SK-N-SH (cell line): ENCODE measurements at regions not wholly inside any gene's neighbourhood (a gene's known extent, or its start where the extent isn't known, plus 50 kb on each side); places are given as distances from the start of the nearest gene placed in this dataset.

ENCODE experiments used
- CTCF ChIA-PET: fragments of 300-600, 350-600 bp; formaldehyde crosslinking; extraction: SDS; loops from one replicate; lab custom pipeline; 2021; lab: Yijun Ruan, JAX
- POLR2A ChIA-PET: fragments of 350-600 bp; sonication (Branson Sonifier 250); formaldehyde crosslinking; extraction: SDS; loops from one replicate; lab custom pipeline; 2020; ENCODE audit warnings: antibody characterized with exemption, inconsistent platforms; lab: Yijun Ruan, JAX
- DNase-seq: peaks from one replicate; pipeline ENCODE4 v3.0.0; 2012
- H2AFZ ChIP-seq: fragments of 200-600 bp; sonication (generic); 2 replicates; pipeline ENCODE4 v1.8.1; 2016; ENCODE audit warnings: antibody characterized with exemption, mild to moderate bottlenecking, low read depth
- H3F3A ChIP-seq: fragments of 200-600 bp; sonication (generic); replicated peaks from 2 replicates; pipeline ENCODE3; 2016; ENCODE audit warnings: antibody characterized with exemption, mild to moderate bottlenecking; ENCODE audit not compliant: insufficient read depth
- H3K27ac ChIP-seq, 2 experiments: fragments of 200-500 bp in 1 of 2; fragments of 200-600 bp in 1 of 2; sonication (Bioruptor generic) in 1 of 2; sonication (generic), shearing (Covaris generic) in 1 of 2; 2 replicates each; pipeline versions ENCODE4 v1.5.1 to v1.6.1; 2014 to 2016; ENCODE audit warnings: low read depth in 2 of 2, inconsistent platforms in 1 of 2, low read length in 1 of 2, mild to moderate bottlenecking in 1 of 2, mixed read lengths in 1 of 2
- H3K27me3 ChIP-seq: fragments of 200-600 bp; sonication (generic), shearing (Covaris generic); 2 replicates; pipeline ENCODE4 v1.6.1; 2016; ENCODE audit warnings: mixed run types; ENCODE audit not compliant: insufficient read depth
- H3K36me3 ChIP-seq, 2 experiments: fragments of 200-500 bp in 1 of 2; fragments of 200-600 bp in 1 of 2; sonication (Bioruptor generic) in 1 of 2; sonication (generic) in 1 of 2; replicated peaks in 1 of 2; 2 replicates each; pipeline versions ENCODE3 to v1.5.1; 2014 to 2016; ENCODE audit warnings: low read length in 1 of 2, mild to moderate bottlenecking in 1 of 2; ENCODE audit not compliant: insufficient read depth in 2 of 2, control insufficient read depth in 1 of 2
- H3K4me1 ChIP-seq, 2 experiments: fragments of 200-500 bp in 1 of 2; fragments of 200-600 bp in 1 of 2; sonication (Bioruptor generic) in 1 of 2; sonication (generic), shearing (Covaris generic) in 1 of 2; 2 replicates each; pipeline versions ENCODE4 v1.5.1 to v1.6.1; 2014 to 2016; ENCODE audit warnings: low read depth in 1 of 2, low read length in 1 of 2, mixed run types in 1 of 2; ENCODE audit not compliant: insufficient read depth in 2 of 2, control insufficient read depth in 1 of 2
- H3K4me2 ChIP-seq: fragments of 200-600 bp; sonication (generic), shearing (Covaris generic); 2 replicates; pipeline ENCODE4 v1.6.1; 2017; ENCODE audit warnings: mixed run types
- H3K4me3 ChIP-seq, 2 experiments: fragments of 200-500 bp in 1 of 2; fragments of 200-600 bp in 1 of 2; sonication (Bioruptor generic) in 1 of 2; sonication (generic), shearing (Covaris generic) in 1 of 2; 2 replicates each; pipeline versions ENCODE4 v1.5.1 to v1.8.1; 2014 to 2016; ENCODE audit warnings: low read depth in 2 of 2, inconsistent platforms in 1 of 2, low read length in 1 of 2, mild to moderate bottlenecking in 1 of 2, mixed read lengths in 1 of 2, moderate library complexity in 1 of 2
- H3K79me2 ChIP-seq: fragments of 200-600 bp; sonication (generic); 2 replicates; pipeline ENCODE4 v1.8.1; 2017; ENCODE audit warnings: mild to moderate bottlenecking; ENCODE audit not compliant: insufficient read depth
- H3K9ac ChIP-seq: fragments of 200-600 bp; sonication (generic); 2 replicates; pipeline ENCODE4 v1.6.1; 2017; ENCODE audit warnings: mixed run types
- H3K9me2 ChIP-seq: fragments of 200-600 bp; sonication (generic); 2 replicates; pipeline ENCODE4 v1.6.1; 2017; ENCODE audit warnings: mixed run types
- H3K9me3 ChIP-seq: fragments of 200-600 bp; sonication (generic); 2 replicates; pipeline ENCODE4 v1.6.1; 2017; ENCODE audit warnings: mixed run types, mild to moderate bottlenecking, moderate library complexity
- H4K20me1 ChIP-seq: fragments of 200-600 bp; sonication (generic); 2 replicates; pipeline ENCODE4 v1.6.1; 2017; ENCODE audit warnings: mild to moderate bottlenecking, mixed run types; ENCODE audit not compliant: insufficient read depth
- ELF1 ChIP-seq: IDR thresholded peaks from 2 replicates; pipeline ENCODE4 v1.4.0; 2012
- EP300 ChIP-seq, 2 experiments: IDR thresholded peaks; 2 replicates each; pipeline versions ENCODE4 v1.4.0 to v1.6.1; 2012; ENCODE audit warnings: borderline replicate concordance in 1 of 2, low read depth in 1 of 2, low read length in 1 of 2
- FOXJ3 ChIP-seq: sonication (generic); formaldehyde crosslinking; IDR thresholded peaks from 2 replicates; pipeline ENCODE4 v1.5.1; 2020; ENCODE audit warnings: mild to moderate bottlenecking, missing genetic modification reagents
- GABPA ChIP-seq: IDR thresholded peaks from 2 replicates; pipeline ENCODE4 v1.4.0; 2012; ENCODE audit warnings: low read depth, mild to moderate bottlenecking
- JUND ChIP-seq: IDR thresholded peaks from 2 replicates; pipeline ENCODE4 v1.4.0; 2012
- NFIC ChIP-seq: IDR thresholded peaks from 2 replicates; pipeline ENCODE4 v1.4.0; 2012; ENCODE audit warnings: borderline replicate concordance
- NRF1 ChIP-seq: IDR thresholded peaks from 2 replicates; pipeline ENCODE4 v1.6.1; 2012; ENCODE audit warnings: low read depth, mild to moderate bottlenecking, low read length
- POLR2AphosphoS5 ChIP-seq: IDR thresholded peaks from 2 replicates; pipeline ENCODE4 v1.6.1; 2012; ENCODE audit warnings: low read depth, low read length
- RFX5 ChIP-seq: IDR thresholded peaks from 2 replicates; pipeline ENCODE4 v1.6.1; 2012; ENCODE audit warnings: mild to moderate bottlenecking, improper control_type of control experiment, low read length
- SMC3 ChIP-seq: IDR thresholded peaks from 2 replicates; pipeline ENCODE4 v1.6.1; 2012; ENCODE audit warnings: low read depth, low read length, improper control_type of control experiment
- TCF12 ChIP-seq: IDR thresholded peaks from 2 replicates; pipeline ENCODE4 v1.4.0; 2012
- TEAD4 ChIP-seq: IDR thresholded peaks from 2 replicates; pipeline ENCODE4 v1.4.0; 2012; ENCODE audit warnings: mild to moderate bottlenecking, borderline replicate concordance; ENCODE audit not compliant: insufficient read depth
- USF1 ChIP-seq: IDR thresholded peaks from 2 replicates; pipeline ENCODE4 v1.4.0; 2012; ENCODE audit warnings: low read depth, borderline replicate concordance
- USF2 ChIP-seq: fragments of 150-350 bp; IDR thresholded peaks from 2 replicates; pipeline ENCODE4 v1.6.1; 2017; ENCODE audit warnings: antibody characterized with exemption, low read length, low read depth, borderline replicate concordance
- WGBS: methylation state at CpG from one replicate; pipeline ENCODE4 v1.1.6; 2017; ENCODE audit warnings: low lambda C conversion rate; 5-methylcytosine and 5-hydroxymethylcytosine counted together
- TF ChIP-seq, protein P1 (sequence below): IDR thresholded peaks from 2 replicates; pipeline ENCODE4 v1.6.1; 2012; ENCODE audit warnings: mild to moderate bottlenecking, low read depth, low read length, moderate library complexity

- Histone ChIP-seq H3K4me1 (no peaks in the 10 kb centered on the region; a peak in 2 of 4 replicates), H3K9me2 (no peaks in the 10 kb centered on the region), H3F3A (peaks cover 12% of the 10 kb centered on the region), H3K4me3 (no peak overlapping the region), H3K4me2 (no peak overlapping the region), H3K9me3 (no peaks in the 10 kb centered on the region), H3K9ac (no peak overlapping the region), H3K36me3 (no peaks in the 10 kb centered on the region), H2AFZ (peak overlapping the region; percentile 24; the same call in 1 of the 2 replicates), H4K20me1 (no peaks in the 10 kb centered on the region), H3K27ac (peak overlapping the region in 1 of 2 experiments; percentile 56; a peak in 2 of 4 replicates), H3K79me2 (no peaks in the 10 kb centered on the region), H3K27me3 (no peaks in the 10 kb centered on the region)
- 71% methylated on average over 8 of the region's 8 CpGs for WGBS
- ChIA-PET CTCF (no interaction called here), POLR2A (no interaction called here)
- no peak for DNase-seq
- TF ChIP-seq USF2: no peak
- no peak for TF ChIP-seq FOXJ3
- TF ChIP-seq SMC3: no peak
- peak; percentile 26; the same call in 1 of the 2 replicates for TF ChIP-seq TCF12
- no peak for TF ChIP-seq NRF1
- no peak for TF ChIP-seq GABPA
These were observed 110.2 kb downstream of the KLF5 start for GRCh38 chr13:73168953-73169401.

- no peaks in the 10 kb centered on the region for H3K9me2 ChIP-seq
- 81% methylated on average over 1 of the region's 1 CpG for WGBS
- H3K9me3 ChIP-seq: no peaks in the 10 kb centered on the region
- no peak for DNase-seq
- H3K4me3 ChIP-seq: no peak overlapping the region
- H3K79me2 ChIP-seq: no peaks in the 10 kb centered on the region
- no peaks in the 10 kb centered on the region for H4K20me1 ChIP-seq
- CTCF ChIA-PET: no interaction called here
- POLR2A ChIA-PET: no interaction called here
- no peak overlapping the region; the same call in 1 of the 2 replicates for H3K9ac ChIP-seq
- H3K4me2 ChIP-seq: no peak overlapping the region
- H3F3A ChIP-seq: peaks cover 12% of the 10 kb centered on the region
- TF ChIP-seq EP300 (IDR thresholded peaks at IDR 0.05; ENCODE audit: borderline replicate concordance in 1 of 2, low read depth in 1 of 2, low read length in 1 of 2) (no peak), GABPA (no peak)
- H3K27ac ChIP-seq: peak overlapping the region in 1 of 2 experiments; percentile 56; a peak in 2 of 4 replicates
- H3K36me3 ChIP-seq: no peaks in the 10 kb centered on the region
- peak overlapping the region; percentile 24; the same call in 1 of the 2 replicates for H2AFZ ChIP-seq
- H3K27me3 ChIP-seq: no peaks in the 10 kb centered on the region
- H3K4me1 ChIP-seq: no peaks in the 10 kb centered on the region; a peak in 2 of 4 replicates
These were observed 109.6 kb downstream of the KLF5 start for GRCh38 chr13:73168226-73168952.

DNA sequence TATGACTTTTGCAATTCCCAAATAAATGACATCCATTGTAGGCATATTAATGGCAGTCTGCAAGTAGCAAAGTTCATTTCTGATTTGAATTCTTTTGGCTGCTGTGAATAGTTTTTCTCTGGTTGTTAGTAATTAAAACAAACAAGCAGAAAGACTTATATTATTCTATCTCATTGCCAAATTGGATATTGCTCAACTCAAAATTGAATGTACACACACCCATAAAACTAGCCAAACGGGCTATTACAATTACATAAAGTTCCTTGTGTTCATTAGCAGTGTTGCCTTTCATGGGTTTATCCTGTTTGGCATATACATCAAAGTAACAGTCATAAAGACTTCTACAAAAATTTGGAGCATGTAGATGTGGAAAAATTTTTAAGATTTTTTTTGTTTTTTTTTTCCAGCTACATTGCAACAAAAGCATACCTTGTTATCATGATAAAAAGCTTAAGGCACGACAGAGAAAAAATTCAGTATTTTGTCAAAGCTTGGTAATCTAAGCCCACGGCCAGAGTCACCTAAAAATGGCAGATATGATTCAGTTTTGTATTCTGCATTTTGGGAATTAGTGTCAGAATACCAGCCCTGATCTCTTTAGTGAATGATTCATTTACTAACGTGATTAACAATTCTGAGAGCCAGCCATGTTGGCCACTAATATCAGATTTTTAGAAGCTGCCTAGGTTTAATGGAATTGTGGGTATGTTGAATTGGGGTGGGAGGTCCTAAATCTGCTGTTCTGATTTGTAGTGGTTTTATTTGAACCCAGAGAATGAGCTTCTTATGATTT lies 108.4 kb downstream of the KLF5 start:
- H3K36me3 ChIP-seq: no peaks in the 10 kb centered on the region
- 41% methylated on average over 4 of the region's 4 CpGs for WGBS
- H3K9me2 ChIP-seq: no peaks in the 10 kb centered on the region
- no peaks in the 10 kb centered on the region for H3K27me3 ChIP-seq
- H3K4me2 ChIP-seq: no peak overlapping the region
- no peaks in the 10 kb centered on the region; a peak in 2 of 4 replicates for H3K4me1 ChIP-seq
- no peaks in the 10 kb centered on the region for H3K9me3 ChIP-seq
- ChIA-PET POLR2A (no interaction called here), CTCF (no interaction called here)
- no peak for DNase-seq
- no peak overlapping the region for H3K9ac ChIP-seq
- peak overlapping the region; percentile 21; the same call in 1 of the 2 replicates for H2AFZ ChIP-seq
- peaks cover 12% of the 10 kb centered on the region for H3F3A ChIP-seq
- H4K20me1 ChIP-seq: no peaks in the 10 kb centered on the region
- H3K79me2 ChIP-seq: no peaks in the 10 kb centered on the region
- no peak overlapping the region for H3K27ac ChIP-seq
- H3K4me3 ChIP-seq: no peak overlapping the region
- TF ChIP-seq TEAD4 (no peak), NFIC (no peak), NRF1 (no peak), USF1 (no peak), JUND (no peak), SMC3 (no peak), RFX5 (no peak), POLR2AphosphoS5 (no peak), ELF1 (no peak), GABPA (no peak)
- TF ChIP-seq, protein P1, sequence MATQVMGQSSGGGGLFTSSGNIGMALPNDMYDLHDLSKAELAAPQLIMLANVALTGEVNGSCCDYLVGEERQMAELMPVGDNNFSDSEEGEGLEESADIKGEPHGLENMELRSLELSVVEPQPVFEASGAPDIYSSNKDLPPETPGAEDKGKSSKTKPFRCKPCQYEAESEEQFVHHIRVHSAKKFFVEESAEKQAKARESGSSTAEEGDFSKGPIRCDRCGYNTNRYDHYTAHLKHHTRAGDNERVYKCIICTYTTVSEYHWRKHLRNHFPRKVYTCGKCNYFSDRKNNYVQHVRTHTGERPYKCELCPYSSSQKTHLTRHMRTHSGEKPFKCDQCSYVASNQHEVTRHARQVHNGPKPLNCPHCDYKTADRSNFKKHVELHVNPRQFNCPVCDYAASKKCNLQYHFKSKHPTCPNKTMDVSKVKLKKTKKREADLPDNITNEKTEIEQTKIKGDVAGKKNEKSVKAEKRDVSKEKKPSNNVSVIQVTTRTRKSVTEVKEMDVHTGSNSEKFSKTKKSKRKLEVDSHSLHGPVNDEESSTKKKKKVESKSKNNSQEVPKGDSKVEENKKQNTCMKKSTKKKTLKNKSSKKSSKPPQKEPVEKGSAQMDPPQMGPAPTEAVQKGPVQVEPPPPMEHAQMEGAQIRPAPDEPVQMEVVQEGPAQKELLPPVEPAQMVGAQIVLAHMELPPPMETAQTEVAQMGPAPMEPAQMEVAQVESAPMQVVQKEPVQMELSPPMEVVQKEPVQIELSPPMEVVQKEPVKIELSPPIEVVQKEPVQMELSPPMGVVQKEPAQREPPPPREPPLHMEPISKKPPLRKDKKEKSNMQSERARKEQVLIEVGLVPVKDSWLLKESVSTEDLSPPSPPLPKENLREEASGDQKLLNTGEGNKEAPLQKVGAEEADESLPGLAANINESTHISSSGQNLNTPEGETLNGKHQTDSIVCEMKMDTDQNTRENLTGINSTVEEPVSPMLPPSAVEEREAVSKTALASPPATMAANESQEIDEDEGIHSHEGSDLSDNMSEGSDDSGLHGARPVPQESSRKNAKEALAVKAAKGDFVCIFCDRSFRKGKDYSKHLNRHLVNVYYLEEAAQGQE: no peak
